Ascending aorta (tissue), 2 donors: ENCODE measurements at regions not wholly inside any gene's neighbourhood (a gene's known extent, or its start where the extent isn't known, plus 50 kb on each side); places are given as distances from the start of the nearest gene placed in this dataset.

Source experiments
- DNase-seq, 2 donors: peaks; one replicate each; pipeline ENCODE4 v3.0.0-alpha.2; 2019; ENCODE audit warnings: low spot score in 2 of 2
- H3K27ac ChIP-seq, 2 donors: fragments of 200-600 bp; sonication (generic); one replicate each; pipeline ENCODE4 v1.5.1; 2016 to 2017; ENCODE audit warnings: mild to moderate bottlenecking in 1 of 2
- H3K27me3 ChIP-seq: fragments of 200-600 bp; sonication (generic); one replicate; pipeline ENCODE4 v1.5.1; 2017
- H3K36me3 ChIP-seq, 2 donors: fragments of 200-600 bp; sonication (generic); one replicate each; pipeline ENCODE4 v1.5.1; 2016
- H3K4me1 ChIP-seq, 2 donors: fragments of 200-600 bp; sonication (generic); one replicate each; pipeline ENCODE4 v1.5.1; 2016 to 2017; ENCODE audit warnings: mild to moderate bottlenecking in 1 of 2
- H3K4me3 ChIP-seq, 2 donors: fragments of 200-600 bp; sonication (generic); one replicate each; pipeline ENCODE4 v1.5.1; 2016 to 2017; ENCODE audit warnings: mild to moderate bottlenecking in 1 of 2
- H3K9me3 ChIP-seq, 2 donors: fragments of 200-600 bp; sonication (generic); one replicate each; pipeline ENCODE4 v1.5.1; 2016
- CTCF ChIP-seq, 3 experiments: fragments of 200-600 bp in 2 of 3; fragments of 450-650 bp in 1 of 3; sonication (generic) in 2 of 3; IDR thresholded peaks; one replicate each; pipeline ENCODE4 v1.5.1; 2016 to 2019; ENCODE audit warnings: antibody characterized with exemption in 3 of 3, mild to moderate bottlenecking in 1 of 3, moderate library complexity in 1 of 3
- intact Hi-C: fragments of 100-400 bp; cut with DNase I; formaldehyde crosslinking; loops from one replicate; pipeline ENCODE4 v1.15.1; 2023

DNA sequence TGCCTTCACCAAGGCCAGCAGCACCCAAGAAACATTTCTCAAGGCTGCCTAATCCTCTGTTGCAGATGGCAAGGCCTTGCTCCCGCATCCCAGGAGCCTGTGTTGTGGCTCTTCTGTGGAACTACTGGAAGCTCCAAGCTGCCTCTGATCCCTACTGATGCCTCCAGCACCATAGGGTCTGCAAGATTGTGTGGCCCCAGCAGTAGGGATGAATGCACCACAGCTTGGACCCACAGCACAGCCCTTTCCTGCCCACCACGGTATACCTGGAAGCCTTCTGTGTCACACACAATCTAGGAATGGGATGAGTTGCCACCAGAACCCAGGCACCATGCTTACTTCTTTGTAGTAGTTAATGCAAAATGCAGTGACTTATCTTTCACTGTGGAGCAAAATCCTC, 291.1 kb upstream of the FOXQ1 start:
- H3K4me3 ChIP-seq, result no peak overlapping the region
- intact Hi-C loops, result no loop called here
- H3K4me1 ChIP-seq, result no peaks in the 10 kb centered on the region
- no peaks in the 10 kb centered on the region for H3K36me3 ChIP-seq
- no peak for TF ChIP-seq CTCF (IDR thresholded peaks at IDR 0.05)
- H3K27me3 ChIP-seq, result no peaks in the 10 kb centered on the region
- DNase-seq, result no peak
- no peaks in the 10 kb centered on the region for H3K9me3 ChIP-seq
- no peak overlapping the region for H3K27ac ChIP-seq

DNA sequence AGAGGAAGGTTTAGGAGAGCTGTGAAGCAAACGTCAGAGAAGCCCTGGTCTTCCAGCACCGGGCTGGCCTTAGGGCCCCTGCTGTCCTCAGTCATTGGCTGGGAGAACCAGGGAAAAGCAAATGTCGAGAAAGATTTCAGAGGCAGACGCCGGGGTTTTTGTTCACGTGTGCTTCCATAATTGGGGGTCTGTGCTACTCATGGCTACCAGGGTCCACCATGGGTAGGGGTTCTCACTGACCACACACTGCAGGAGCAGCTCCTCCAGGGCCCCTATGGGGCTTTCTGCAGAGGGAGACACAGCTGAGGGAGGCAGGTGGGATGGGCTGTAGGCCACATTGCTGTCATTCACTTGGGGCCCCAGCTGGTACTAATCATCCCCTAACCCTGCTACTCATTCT, 291.8 kb upstream of the FOXQ1 start:
- no peak for TF ChIP-seq CTCF (IDR thresholded peaks at IDR 0.05)
- no peak overlapping the region for H3K27ac ChIP-seq
- no peaks in the 10 kb centered on the region for H3K9me3 ChIP-seq
- no peaks in the 10 kb centered on the region for H3K36me3 ChIP-seq
- no peak overlapping the region for H3K4me3 ChIP-seq
- no peak for DNase-seq
- intact Hi-C loops, result no loop called here
- no peaks in the 10 kb centered on the region for H3K4me1 ChIP-seq
- H3K27me3 ChIP-seq, result no peaks in the 10 kb centered on the region

- Histone ChIP-seq H3K4me1 (no peaks in the 10 kb centered on the region), H3K27ac (no peak overlapping the region), H3K36me3 (no peaks in the 10 kb centered on the region), H3K4me3 (no peak overlapping the region), H3K9me3 (no peaks in the 10 kb centered on the region), H3K27me3 (no peaks in the 10 kb centered on the region)
- TF ChIP-seq CTCF (IDR thresholded peaks at IDR 0.05), result no peak
- intact Hi-C loops, result no loop called here
- DNase-seq, result no peak
These were observed 293.9 kb upstream of the FOXQ1 start for GRCh38 chr6:1018041-1018440.

- intact Hi-C loops, result no loop called here
- H3K27me3 ChIP-seq, result no peaks in the 10 kb centered on the region
- no peaks in the 10 kb centered on the region for H3K36me3 ChIP-seq
- H3K4me3 ChIP-seq, result no peak overlapping the region
- no peak for DNase-seq
- no peaks in the 10 kb centered on the region for H3K4me1 ChIP-seq
- no peaks in the 10 kb centered on the region for H3K9me3 ChIP-seq
- H3K27ac ChIP-seq, result no peak overlapping the region
- TF ChIP-seq CTCF (IDR thresholded peaks at IDR 0.05), result no peak
These were observed 295.3 kb upstream of the FOXQ1 start for GRCh38 chr6:1016329-1017302.

DNA sequence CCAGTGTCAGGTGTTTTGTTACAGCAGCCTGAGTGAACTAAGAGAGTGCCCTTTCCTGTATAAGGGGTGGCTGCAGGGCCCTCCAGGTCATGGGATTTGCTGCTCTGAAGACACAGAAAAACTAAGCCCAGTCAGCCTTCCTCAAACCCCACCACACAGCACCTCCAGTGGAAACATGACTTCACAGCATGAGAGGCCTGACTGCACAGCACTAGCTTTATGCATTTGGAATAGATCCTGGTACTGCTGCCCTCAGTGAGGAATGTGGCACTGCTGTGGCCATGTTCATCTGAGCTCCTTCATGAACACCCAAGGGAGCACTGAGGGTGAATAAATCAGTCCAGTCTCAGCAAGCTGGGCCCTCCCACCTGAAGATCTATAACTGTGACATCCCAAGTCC, 296.1 kb upstream of the FOXQ1 start:
- TF ChIP-seq CTCF (IDR thresholded peaks at IDR 0.05), result no peak
- H3K4me1 ChIP-seq, result no peaks in the 10 kb centered on the region
- no peaks in the 10 kb centered on the region for H3K36me3 ChIP-seq
- intact Hi-C loops, result no loop called here
- no peaks in the 10 kb centered on the region for H3K9me3 ChIP-seq
- no peak for DNase-seq
- H3K4me3 ChIP-seq, result no peak overlapping the region
- H3K27me3 ChIP-seq, result no peaks in the 10 kb centered on the region
- H3K27ac ChIP-seq, result no peak overlapping the region
